GM23338 (cell line): ENCODE measurements at regions not wholly inside any gene's neighbourhood (a gene's known extent, or its start where the extent isn't known, plus 50 kb on each side); places are given as distances from the start of the nearest gene placed in this dataset.

Source experiments
- ATAC-seq: fragments of 200-7000 bp; cut with Tn5 transposase; 3 replicates; pipeline ENCODE4 v1.9.1; 2020
- DNase-seq: peaks from one replicate; pipeline ENCODE4 v3.0.0-alpha.2; 2015; ENCODE audit warnings: low spot score
- H2AFZ ChIP-seq: fragments of 200-600 bp; sonication (generic); 2 replicates; pipeline ENCODE4 v1.8.0; 2016; ENCODE audit warnings: antibody characterized with exemption, mild to moderate bottlenecking, moderate library complexity
- H3F3A ChIP-seq: fragments of 200-600 bp; sonication (generic); replicated peaks from 2 replicates; pipeline ENCODE4 v1.8.0; 2017; ENCODE audit warnings: antibody characterized with exemption, mixed run types, low read depth
- H3K27ac ChIP-seq: fragments of 200-600 bp; sonication (generic); 2 replicates; pipeline ENCODE4 v1.6.1; 2016; ENCODE audit warnings: low read depth
- H3K27me3 ChIP-seq: fragments of 200-600 bp; sonication (generic); 2 replicates; pipeline ENCODE4 v1.8.0; 2016; ENCODE audit warnings: mild to moderate bottlenecking, mixed run types, moderate library complexity; ENCODE audit not compliant: insufficient read depth
- H3K36me3 ChIP-seq: fragments of 200-600 bp; sonication (generic); 2 replicates; pipeline ENCODE4 v1.8.0; 2016; ENCODE audit warnings: mild to moderate bottlenecking; ENCODE audit not compliant: insufficient read depth
- H3K4me1 ChIP-seq: fragments of 200-600 bp; sonication (generic); 2 replicates; pipeline ENCODE4 v1.8.0; 2016; ENCODE audit warnings: mild to moderate bottlenecking, moderate library complexity; ENCODE audit not compliant: insufficient read depth
- H3K4me2 ChIP-seq: fragments of 200-600 bp; sonication (generic); 2 replicates; pipeline ENCODE4 v1.7.1; 2017; ENCODE audit warnings: mixed run types
- H3K4me3 ChIP-seq: fragments of 200-600 bp; sonication (generic); 2 replicates; pipeline ENCODE4 v1.6.1; 2016; ENCODE audit warnings: mixed run types
- H3K79me2 ChIP-seq: fragments of 200-600 bp; sonication (generic); replicated peaks from 2 replicates; pipeline ENCODE4 v1.8.0; 2017; ENCODE audit warnings: mild to moderate bottlenecking; ENCODE audit not compliant: insufficient read depth
- H3K9me2 ChIP-seq: fragments of 200-600 bp; sonication (generic); 2 replicates; pipeline ENCODE4 v1.8.0; 2017; ENCODE audit not compliant: insufficient read depth
- H4K20me1 ChIP-seq: fragments of 200-600 bp; sonication (generic); replicated peaks from 2 replicates; pipeline ENCODE4 v1.8.0; 2017; ENCODE audit warnings: mild to moderate bottlenecking; ENCODE audit not compliant: insufficient read depth
- H3K27ac Mint-ChIP-seq: 2 replicates; pipeline ENCODE4 v1.8.0; 2020; ENCODE audit warnings: inconsistent platforms, mild to moderate bottlenecking, moderate library complexity, mixed read lengths
- H3K27me3 Mint-ChIP-seq: 3 replicates; pipeline ENCODE4 v1.8.0; 2022; ENCODE audit warnings: low read depth, mild to moderate bottlenecking, moderate library complexity, mixed read lengths, inconsistent platforms; ENCODE audit not compliant: insufficient read depth, poor library complexity
- H3K36me3 Mint-ChIP-seq: 3 replicates; pipeline ENCODE4 v1.8.0; 2021; ENCODE audit warnings: low read depth, mild to moderate bottlenecking, inconsistent platforms, moderate library complexity, mixed read lengths
- H3K4me1 Mint-ChIP-seq: 3 replicates; pipeline ENCODE4 v1.8.0; 2020; ENCODE audit warnings: mild to moderate bottlenecking, inconsistent platforms, mixed read lengths
- H3K4me3 Mint-ChIP-seq: 3 replicates; pipeline ENCODE4 v1.8.0; 2021; ENCODE audit warnings: moderate library complexity, mild to moderate bottlenecking, inconsistent platforms, mixed read lengths
- H3K9me3 Mint-ChIP-seq: 3 replicates; pipeline ENCODE4 v1.8.0; 2020; ENCODE audit warnings: moderate library complexity, mild to moderate bottlenecking, inconsistent platforms, mixed read lengths
- CREB1 ChIP-seq: fragments of 250-450 bp; sonication (Bioruptor Pico); IDR thresholded peaks from 2 replicates; pipeline ENCODE4 v1.5.0; 2020; ENCODE audit warnings: low read depth, mild to moderate bottlenecking, moderate library complexity
- CTCF ChIP-seq, 2 experiments: fragments of 200-600 bp in 1 of 2; sonication (generic) in 1 of 2; conservative IDR thresholded peaks; 2 replicates each; pipeline versions ENCODE4 v1.5.1 to v1.6.1; 2016 to 2017; ENCODE audit warnings: antibody characterized with exemption in 2 of 2, low read depth in 2 of 2, mild to moderate bottlenecking in 2 of 2, moderate library complexity in 1 of 2
- EZH2 ChIP-seq: fragments of 200-600 bp; sonication (generic); IDR thresholded peaks from one replicate; pipeline ENCODE4 v1.8.0; 2017; ENCODE audit warnings: antibody characterized with exemption, mild to moderate bottlenecking, low read depth; ENCODE audit not compliant: unreplicated experiment
- JUNB ChIP-seq: IDR thresholded peaks from one replicate; pipeline ENCODE4 v1.6.1; 2016; ENCODE audit warnings: antibody characterized with exemption; ENCODE audit not compliant: unreplicated experiment
- POLR2AphosphoS5 ChIP-seq: IDR thresholded peaks from 2 replicates; pipeline ENCODE4 v1.6.1; 2016; ENCODE audit warnings: antibody characterized with exemption, low read depth
- ZNF331 ChIP-seq: fragments of 250-450 bp; sonication (Bioruptor Pico); IDR thresholded peaks from 2 replicates; pipeline ENCODE4 v1.5.0; 2020; ENCODE audit warnings: low read depth, mild to moderate bottlenecking, moderate library complexity
- ZNF462 ChIP-seq: fragments of 250-450 bp; sonication (Bioruptor Pico); IDR thresholded peaks from 2 replicates; pipeline ENCODE4 v1.5.0; 2020; ENCODE audit warnings: mild to moderate bottlenecking, moderate library complexity

GRCh38 chr4:65738134-65738533 lies 67.8 kb upstream of the EPHA5 start:
- TF ChIP-seq ZNF331 (CRISPR knock-in tag) (no peak), CREB1 (CRISPR knock-in tag) (no peak), ZNF462 (CRISPR knock-in tag) (no peak), CTCF (conservative IDR thresholded peaks at IDR 0.05; ENCODE audit: low read depth in 2 of 2) (no peak), JUNB (no peak), POLR2AphosphoS5 (no peak), EZH2 (no peak)
- H3K27me3 Mint-ChIP-seq = no peaks in the 10 kb centered on the region
- H3K36me3 ChIP-seq = no peaks in the 10 kb centered on the region
- no peak for ATAC-seq
- H3F3A ChIP-seq = no peaks in the 10 kb centered on the region
- H3K4me2 ChIP-seq = no peak overlapping the region
- no peaks in the 10 kb centered on the region for H3K9me3 Mint-ChIP-seq
- H3K79me2 ChIP-seq = no peaks in the 10 kb centered on the region
- H3K27ac ChIP-seq = no peak overlapping the region
- no peak for DNase-seq
- no peak overlapping the region for H3K4me3 Mint-ChIP-seq
- H3K4me1 ChIP-seq = no peaks in the 10 kb centered on the region
- 0 out of 2 replicates have a peak overlapping the region, but pooled peaks have one; percentile 11 for H2AFZ ChIP-seq
- H3K36me3 Mint-ChIP-seq = no peaks in the 10 kb centered on the region
- H3K27me3 ChIP-seq = no peaks in the 10 kb centered on the region
- no peaks in the 10 kb centered on the region for H3K4me1 Mint-ChIP-seq
- H3K4me3 ChIP-seq = no peak overlapping the region
- no peaks in the 10 kb centered on the region for H4K20me1 ChIP-seq
- no peaks in the 10 kb centered on the region; the same call in 1 of the 2 replicates for H3K9me2 ChIP-seq
- H3K27ac Mint-ChIP-seq = no peak overlapping the region; the same call in 1 of the 2 replicates
